Natural killer cell (primary cell): ENCODE measurements at regions not wholly inside any gene's neighbourhood (a gene's known extent, or its start where the extent isn't known, plus 50 kb on each side); places are given as distances from the start of the nearest gene placed in this dataset.

ENCODE experiments used
- ATAC-seq, 3 donors: fragments of 150-1000 bp in 2 of 3; fragments of 200-7000 bp in 1 of 3; cut with Tn5 transposase; 1 replicate in 1 of 3; 2 replicates in 2 of 3; pipeline ENCODE4 v1.10.0; 2021; ENCODE audit warnings: mild to moderate bottlenecking in 2 of 3, moderate library complexity in 2 of 3
- DNase-seq, 2 donors: peaks; one replicate each; pipeline versions ENCODE4 v3.0.0 to v3.0.0-alpha.2; 2013 to 2021; ENCODE audit warnings: mixed read lengths in 1 of 2
- H3K27ac ChIP-seq: one replicate; pipeline ENCODE4 v1.5.1; 2013; ENCODE audit warnings: mild to moderate bottlenecking, low read length
- H3K27me3 ChIP-seq: one replicate; pipeline ENCODE4 v1.6.1; 2013; ENCODE audit warnings: low read length; ENCODE audit not compliant: control insufficient read depth, insufficient read depth
- H3K36me3 ChIP-seq: one replicate; pipeline ENCODE4 v1.6.1; 2013; ENCODE audit warnings: low read length; ENCODE audit not compliant: control insufficient read depth, insufficient read depth
- H3K4me1 ChIP-seq: one replicate; pipeline ENCODE4 v1.6.1; 2013; ENCODE audit warnings: low read length; ENCODE audit not compliant: control insufficient read depth, insufficient read depth
- H3K4me3 ChIP-seq: one replicate; pipeline ENCODE4 v1.5.1; 2013; ENCODE audit warnings: low read length
- H3K9me3 ChIP-seq: one replicate; pipeline ENCODE4 v1.6.1; 2013; ENCODE audit warnings: low read length; ENCODE audit not compliant: control insufficient read depth, insufficient read depth
- H3K27ac Mint-ChIP-seq, 2 donors: one replicate each; pipeline ENCODE4 v1.8.0; 2022; ENCODE audit warnings: mild to moderate bottlenecking in 2 of 2, mixed read lengths in 2 of 2, moderate library complexity in 1 of 2
- H3K27me3 Mint-ChIP-seq, 2 donors: one replicate each; pipeline ENCODE4 v1.8.0; 2022; ENCODE audit warnings: low read depth in 2 of 2, mixed read lengths in 2 of 2
- H3K36me3 Mint-ChIP-seq: one replicate; pipeline ENCODE4 v1.8.0; 2022; ENCODE audit warnings: mixed read lengths
- H3K4me1 Mint-ChIP-seq, 2 donors: one replicate each; pipeline ENCODE4 v1.8.0; 2022; ENCODE audit warnings: mixed read lengths in 2 of 2
- H3K4me3 Mint-ChIP-seq: one replicate; pipeline ENCODE4 v1.8.0; 2022; ENCODE audit warnings: mild to moderate bottlenecking, moderate library complexity, mixed read lengths
- H3K9me3 Mint-ChIP-seq, 2 donors: one replicate each; pipeline ENCODE4 v1.8.0; 2022; ENCODE audit warnings: mixed read lengths in 2 of 2
- CTCF ChIP-seq: fragments of 200-600 bp; IDR thresholded peaks from one replicate; pipeline ENCODE4 v1.8.0; 2022; ENCODE audit warnings: antibody characterized with exemption
- WGBS: methylation state at CpG from one replicate; pipeline ENCODE4 v1.1.7; 2013; ENCODE audit warnings: missing lambda C conversion rate; ENCODE audit not compliant: insufficient coverage; 5-methylcytosine and 5-hydroxymethylcytosine counted together
- intact Hi-C: fragments of 100-400 bp; cut with micrococcal nuclease; formaldehyde crosslinking; loops from one replicate; pipeline ENCODE4 v1.14.2; 2022

GRCh38 chr15:47136236-47136635 is 581.1 kb upstream of the SEMA6D start:
- ATAC-seq (no peak), DNase-seq (no peak)
- intact Hi-C loops, result no loop called here
- H3K27ac Mint-ChIP-seq, result no peak overlapping the region
- Histone ChIP-seq H3K27me3 (no peaks in the 10 kb centered on the region), H3K4me1 (no peaks in the 10 kb centered on the region), H3K9me3 (no peaks in the 10 kb centered on the region), H3K4me3 (no peak overlapping the region), H3K36me3 (no peaks in the 10 kb centered on the region), H3K27ac (no peak overlapping the region)
- TF ChIP-seq CTCF, result no peak
- H3K4me3 Mint-ChIP-seq, result no peak overlapping the region
- 94% methylated on average over 2 of the region's 2 CpGs for WGBS
- H3K9me3 Mint-ChIP-seq, result peaks cover 2 to 6% of the 10 kb centered on the region in 2 donors
- no peaks in the 10 kb centered on the region for H3K4me1 Mint-ChIP-seq
- H3K36me3 Mint-ChIP-seq, result no peaks in the 10 kb centered on the region
- no peaks in the 10 kb centered on the region for H3K27me3 Mint-ChIP-seq

- 76% methylated on average over 1 of the region's 2 CpGs for WGBS
- no peaks in the 10 kb centered on the region for H3K27me3 ChIP-seq
Observed at GRCh38 chr15:47139965-47140364, 577.3 kb upstream of the SEMA6D start.

GRCh38 chr15:47157827-47158226 is 559.5 kb upstream of the SEMA6D start:
- H3K4me3 ChIP-seq, result no peak overlapping the region
- H3K9me3 ChIP-seq, result peaks cover 3% of the 10 kb centered on the region
- Mint-ChIP-seq H3K9me3 (peaks cover 18 to 20% of the 10 kb centered on the region in 2 donors), H3K27me3 (no peaks in the 10 kb centered on the region), H3K4me1 (no peaks in the 10 kb centered on the region), H3K4me3 (no peak overlapping the region), H3K27ac (no peak overlapping the region), H3K36me3 (no peaks in the 10 kb centered on the region)
- no peaks in the 10 kb centered on the region for H3K27me3 ChIP-seq
- H3K36me3 ChIP-seq, result no peaks in the 10 kb centered on the region
- ATAC-seq (no peak), DNase-seq (no peak)
- WGBS, result 81% methylated on average over 4 of the region's 4 CpGs
- no peaks in the 10 kb centered on the region for H3K4me1 ChIP-seq
- TF ChIP-seq CTCF, result no peak
- intact Hi-C loops, result no loop called here
- no peak overlapping the region for H3K27ac ChIP-seq

More at GRCh38 chr15:47139965-47140364, 577.3 kb upstream of the SEMA6D start:
- no peak for TF ChIP-seq CTCF
- Mint-ChIP-seq H3K36me3 (peaks cover 17% of the 10 kb centered on the region), H3K9me3 (peaks cover 14 to 19% of the 10 kb centered on the region in 2 donors), H3K4me3 (no peak overlapping the region), H3K27me3 (no peaks in the 10 kb centered on the region), H3K4me1 (no peaks in the 10 kb centered on the region), H3K27ac (no peak overlapping the region)
- H3K4me3 ChIP-seq, result no peak overlapping the region
- H3K36me3 ChIP-seq, result no peaks in the 10 kb centered on the region
- no peaks in the 10 kb centered on the region for H3K4me1 ChIP-seq
- H3K9me3 ChIP-seq, result no peaks in the 10 kb centered on the region
- intact Hi-C loops, result no loop called here
- H3K27ac ChIP-seq, result no peak overlapping the region
- ATAC-seq, result no peak
- DNase-seq, result no peak

GRCh38 chr15:47158573-47158972 is 558.7 kb upstream of the SEMA6D start:
- no peak overlapping the region for H3K27ac ChIP-seq
- no peak overlapping the region for H3K4me3 ChIP-seq
- Mint-ChIP-seq H3K27me3 (no peaks in the 10 kb centered on the region), H3K4me1 (no peaks in the 10 kb centered on the region), H3K9me3 (peaks cover 17 to 18% of the 10 kb centered on the region in 2 donors), H3K36me3 (no peaks in the 10 kb centered on the region), H3K4me3 (no peak overlapping the region), H3K27ac (no peak overlapping the region)
- no peaks in the 10 kb centered on the region for H3K36me3 ChIP-seq
- TF ChIP-seq CTCF, result no peak
- no peaks in the 10 kb centered on the region for H3K27me3 ChIP-seq
- intact Hi-C loops, result no loop called here
- no peak for ATAC-seq
- peaks cover 3% of the 10 kb centered on the region for H3K9me3 ChIP-seq
- DNase-seq, result no peak
- H3K4me1 ChIP-seq, result no peaks in the 10 kb centered on the region
- WGBS, result 88% methylated on average over 2 of the region's 2 CpGs
